Psoas muscle (tissue), 7 donors: ENCODE measurements at regions not wholly inside any gene's neighbourhood (a gene's known extent, or its start where the extent isn't known, plus 50 kb on each side); places are given as distances from the start of the nearest gene placed in this dataset.
"Not testable (repeated sequence)": the region's sequence is repeated elsewhere in the genome, so short reads cannot be mapped to it uniquely, and the experiment has no call there.

Source experiments
- ATAC-seq, 4 donors: fragments of 200-7000 bp; cut with Tn5 transposase; one replicate each; pipeline ENCODE4 v1.9.1; 2020; ENCODE audit warnings: moderate library complexity in 3 of 4, mild to moderate bottlenecking in 2 of 4
- DNase-seq, 2 donors: peaks; one replicate each; pipeline ENCODE4 v3.0.0-alpha.2; 2020
- H3K27ac ChIP-seq: fragments of 200-600 bp; one replicate; pipeline ENCODE4 v1.8.0; 2022
- H3K27me3 ChIP-seq, 3 donors: fragments of 200-600 bp in 1 of 3; one replicate each; pipeline versions ENCODE4 v1.6.1 to v1.8.0; 2013 to 2022; ENCODE audit warnings: low read length in 2 of 3, mild to moderate bottlenecking in 2 of 3, moderate library complexity in 1 of 3; ENCODE audit not compliant: insufficient read depth in 3 of 3
- H3K36me3 ChIP-seq, 2 donors: fragments of 200-600 bp in 1 of 2; one replicate each; pipeline versions ENCODE4 v1.6.1 to v1.8.0; 2013 to 2022; ENCODE audit warnings: low read depth in 1 of 2, mild to moderate bottlenecking in 1 of 2, moderate library complexity in 1 of 2; ENCODE audit not compliant: insufficient read depth in 1 of 2
- H3K4me1 ChIP-seq: fragments of 200-600 bp; one replicate; pipeline ENCODE4 v1.8.0; 2022
- H3K4me3 ChIP-seq: fragments of 200-600 bp; one replicate; pipeline ENCODE4 v1.8.0; 2022; ENCODE audit warnings: mild to moderate bottlenecking
- H3K9me3 ChIP-seq: fragments of 200-600 bp; one replicate; pipeline ENCODE4 v1.8.0; 2022
- CTCF ChIP-seq: fragments of 200-600 bp; IDR thresholded peaks from one replicate; pipeline ENCODE4 v1.8.0; 2022; ENCODE audit warnings: antibody characterized with exemption
- WGBS, 3 donors: extraction: QIAGEN DNeasy Blood & Tissue Kit; methylation state at CpG; one replicate each; pipeline versions ENCODE4 v1.1.6 to v1.1.7; 2013; 5-methylcytosine and 5-hydroxymethylcytosine counted together
- intact Hi-C, 2 donors: fragments of 100-400 bp; cut with DNase I; formaldehyde crosslinking; loops; one replicate each; pipeline versions ENCODE4 v1.11.0 to v1.14.2; 2022
- donor health status: healthy with polysubstance abuse.
- donor health status: DM: no; HTN: no; CAD: no; lungs with moderate emphysema.
- donor health status: Bipolar disorder and iron deficiency.
- donor health status: healthy.
- donor health status: DM: yes; HTN: yes; CAD: no.
- donor health status: DM: no; HTN: no; CAD: no.
- donor health status: DM: yes; HTN: yes; CAD: no.

DNA sequence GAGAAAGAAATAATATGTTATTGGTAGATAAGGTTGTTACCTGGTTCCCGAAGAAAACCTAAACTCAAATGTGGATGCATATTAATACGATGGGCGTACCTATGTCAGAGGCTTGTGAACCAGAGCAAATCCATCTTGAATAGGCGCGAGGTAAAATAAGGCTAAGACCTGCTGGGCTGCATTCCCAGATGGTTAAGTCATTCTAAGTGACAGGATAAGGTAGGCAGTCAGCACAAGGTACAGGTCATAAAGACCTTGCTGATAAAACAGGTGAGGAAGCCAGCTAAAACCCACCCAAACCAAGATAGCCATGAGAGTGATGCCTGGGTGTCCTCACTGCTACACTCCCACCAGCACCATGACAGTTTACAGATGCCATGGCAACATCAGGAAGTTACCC is 1400.1 kb downstream of the CDH8 start:
- intact Hi-C loops: no loop called here
- H3K36me3 ChIP-seq: no peaks in the 10 kb centered on the region
- no peak overlapping the region for H3K4me3 ChIP-seq
- WGBS, 3 donors: 69 to 79% (median 70%) methylated on average over 5 of the region's 5 CpGs
- ATAC-seq: no peak
- H3K9me3 ChIP-seq: no peaks in the 10 kb centered on the region
- no peak overlapping the region for H3K27ac ChIP-seq
- H3K4me1 ChIP-seq: no peaks in the 10 kb centered on the region
- TF ChIP-seq CTCF: no peak
- DNase-seq: no peak
- H3K27me3 ChIP-seq: no peaks in the 10 kb centered on the region

- intact Hi-C loops: no loop called here
- Histone ChIP-seq H3K27ac (no peak overlapping the region), H3K27me3 (no peaks in the 10 kb centered on the region), H3K4me1 (no peaks in the 10 kb centered on the region), H3K4me3 (no peak overlapping the region), H3K9me3 (no peaks in the 10 kb centered on the region), H3K36me3 (no peaks in the 10 kb centered on the region)
- TF ChIP-seq CTCF: no peak
- WGBS, 3 donors: 42 to 48% (median 46%) methylated on average over 1 of the region's 1 CpG
- DNase-seq (no peak), ATAC-seq (no peak)
These were observed 1400.7 kb downstream of the CDH8 start for GRCh38 chr16:60635548-60635947.

- DNase-seq (no peak), ATAC-seq (no peak)
- Histone ChIP-seq H3K36me3 (no peaks in the 10 kb centered on the region), H3K4me1 (no peaks in the 10 kb centered on the region), H3K4me3 (no peak overlapping the region), H3K27ac (no peak overlapping the region), H3K9me3 (no peaks in the 10 kb centered on the region), H3K27me3 (no peaks in the 10 kb centered on the region)
- TF ChIP-seq CTCF: no peak
- intact Hi-C loops: no loop called here
These were observed 1424.4 kb downstream of the CDH8 start for GRCh38 chr16:60611844-60612243.

DNA sequence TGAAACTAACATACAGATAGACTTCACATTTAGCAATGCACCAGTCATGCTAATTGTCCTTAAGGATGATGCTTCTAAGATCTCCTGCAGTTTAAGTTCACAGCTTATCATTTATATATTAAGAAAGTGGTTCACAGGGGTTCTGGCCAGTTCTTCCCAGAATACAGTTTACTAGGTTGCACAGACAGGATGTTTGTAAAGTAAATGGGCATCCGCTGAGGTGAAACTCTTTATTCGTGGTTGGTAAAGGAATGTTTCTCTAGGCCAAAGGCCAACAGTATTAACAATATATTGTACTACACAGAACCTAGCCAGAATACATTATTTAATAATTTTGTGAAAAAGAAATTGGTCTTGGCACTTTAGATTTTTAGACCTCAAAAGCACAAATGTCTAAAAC is 1427.3 kb downstream of the CDH8 start:
- no peaks in the 10 kb centered on the region for H3K9me3 ChIP-seq
- no peaks in the 10 kb centered on the region for H3K4me1 ChIP-seq
- 63 to 80% (median 73%) methylated on average over 2 of the region's 2 CpGs for WGBS, 3 donors
- H3K36me3 ChIP-seq: no peaks in the 10 kb centered on the region
- intact Hi-C loops: no loop called here
- no peaks in the 10 kb centered on the region for H3K27me3 ChIP-seq
- H3K4me3 ChIP-seq: no peak overlapping the region
- ATAC-seq: no peak
- no peak for TF ChIP-seq CTCF
- H3K27ac ChIP-seq: no peak overlapping the region
- DNase-seq: no peak

GRCh38 chr16:60605652-60606051 is 1430.6 kb downstream of the CDH8 start:
- H3K36me3 ChIP-seq, H3K4me3 ChIP-seq, H3K9me3 ChIP-seq, H3K4me1 ChIP-seq, DNase-seq, H3K27me3 ChIP-seq, ATAC-seq, H3K27ac ChIP-seq, intact Hi-C loops: not testable (repeated sequence)
- WGBS, 3 donors: 79 to 86% (median 83%) methylated on average over 3 of the region's 3 CpGs
